GM12872 (cell line): ENCODE measurements at regions not wholly inside any gene's neighbourhood (a gene's known extent, or its start where the extent isn't known, plus 50 kb on each side); places are given as distances from the start of the nearest gene placed in this dataset.

Experiments
- CTCF ChIP-seq: IDR thresholded peaks from 3 replicates; pipeline ENCODE4 v1.5.1; 2011; ENCODE audit warnings: low read depth, mild to moderate bottlenecking, low read length, moderate library complexity; ENCODE audit not compliant: insufficient read depth

DNA sequence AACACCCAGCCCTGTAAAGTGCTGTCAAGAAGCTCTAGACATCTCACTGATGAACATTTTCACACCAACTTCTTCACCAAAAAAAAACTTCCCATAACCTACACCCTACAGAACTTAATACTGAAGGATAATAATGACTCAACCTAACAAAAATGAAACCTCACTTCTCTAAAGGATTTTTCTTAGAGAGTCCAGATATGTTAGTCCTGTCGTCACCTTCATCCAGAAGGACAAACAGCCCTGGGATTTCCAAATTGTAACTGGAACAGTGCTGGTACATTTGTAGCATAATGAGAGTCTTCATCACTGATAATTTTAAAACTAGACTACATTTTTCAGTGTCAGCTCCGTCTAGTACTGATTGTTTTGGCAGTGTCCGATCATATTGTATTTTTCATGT is 528.6 kb upstream of the CELF2 start:
- no peak for TF ChIP-seq CTCF

- TF ChIP-seq CTCF = no peak
Measured at GRCh38 chr10:10489805-10490571, 527.7 kb upstream of the CELF2 start.

- no peak for TF ChIP-seq CTCF
Measured at GRCh38 chr10:10490581-10490980, 527.1 kb upstream of the CELF2 start.

- TF ChIP-seq CTCF = no peak
Measured at GRCh38 chr10:10492420-10492819, 525.3 kb upstream of the CELF2 start.

DNA sequence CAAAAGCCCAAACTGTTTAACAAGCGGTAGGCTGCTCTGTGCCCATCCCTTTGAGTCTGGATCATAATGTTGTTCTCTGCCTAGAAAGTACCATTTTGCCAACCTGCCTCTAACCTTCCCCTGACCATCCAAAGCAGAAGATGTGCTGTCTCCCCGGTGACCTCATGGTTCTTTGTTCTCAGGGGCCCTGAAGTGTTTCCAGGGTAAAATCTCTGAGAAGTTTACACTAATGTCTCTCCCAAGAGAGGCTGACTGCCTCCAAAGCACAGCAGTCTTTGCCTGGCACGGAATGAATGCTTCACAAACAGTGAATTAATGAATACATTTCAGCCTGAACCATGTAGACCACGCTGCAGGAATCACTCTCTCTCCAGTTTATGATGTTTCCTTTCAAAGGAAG is 523.8 kb upstream of the CELF2 start:
- no peak for TF ChIP-seq CTCF

DNA sequence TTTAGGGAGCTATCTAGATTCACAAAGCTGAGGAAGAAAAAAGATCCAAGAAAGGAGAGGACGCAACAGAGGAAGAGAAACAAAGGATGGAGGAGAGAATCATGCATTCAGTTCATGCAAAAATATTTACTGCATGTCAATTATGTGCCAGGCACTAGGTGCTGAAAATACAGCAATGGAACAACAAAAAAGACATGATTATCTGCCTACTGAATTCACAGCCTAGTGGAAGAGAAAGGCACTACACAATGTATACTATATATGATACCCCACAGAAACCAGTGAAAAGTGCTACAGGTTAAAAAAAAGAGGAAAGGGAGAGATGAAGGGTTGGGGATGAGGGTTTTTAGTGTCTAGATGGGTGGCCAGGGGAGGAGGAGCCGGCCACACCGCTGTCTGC is 520.4 kb upstream of the CELF2 start:
- no peak for TF ChIP-seq CTCF

DNA sequence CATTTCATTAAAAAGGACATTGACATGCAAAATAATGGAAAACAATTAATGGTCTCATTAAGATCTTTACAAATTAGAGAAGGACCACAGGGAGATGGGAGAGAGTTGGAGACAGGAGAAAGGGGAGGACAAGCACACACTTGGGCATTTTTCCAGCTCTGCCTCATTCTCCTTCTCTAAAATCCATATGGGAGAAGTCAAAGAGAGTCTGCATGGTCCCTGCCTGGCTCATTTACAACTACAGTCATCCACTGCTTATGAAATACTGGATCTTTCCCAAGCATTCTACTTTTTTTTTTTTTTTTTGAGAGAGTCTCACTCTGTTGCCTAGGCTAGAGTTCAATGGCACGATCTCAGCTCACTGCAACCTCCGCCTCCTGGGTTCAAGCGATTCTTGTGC is 518.9 kb upstream of the CELF2 start:
- TF ChIP-seq CTCF = no peak
